D341Med (cell line): ENCODE measurements at regions not wholly inside any gene's neighbourhood (a gene's known extent, or its start where the extent isn't known, plus 50 kb on each side); places are given as distances from the start of the nearest gene placed in this dataset.

Experiments
- DNase-seq: peaks from one replicate; pipeline ENCODE4 v3.0.0; 2012; ENCODE audit warnings: low spot score

GRCh38 chr1:73644198-73644597 is 553.8 kb downstream of the LRRIQ3 start:
- no peak for DNase-seq

- DNase-seq = no peak
Measured at GRCh38 chr1:73639494-73639893, 558.5 kb downstream of the LRRIQ3 start.

GRCh38 chr1:73637264-73637663 is 560.7 kb downstream of the LRRIQ3 start:
- no peak for DNase-seq

- DNase-seq = no peak
Measured at GRCh38 chr1:73635021-73635420, 563.0 kb downstream of the LRRIQ3 start.

GRCh38 chr1:73627723-73628122 is 570.3 kb downstream of the LRRIQ3 start:
- DNase-seq = no peak

GRCh38 chr1:73626326-73626725 is 571.6 kb downstream of the LRRIQ3 start:
- no peak for DNase-seq

GRCh38 chr1:73623946-73624345 is 574.0 kb downstream of the LRRIQ3 start:
- no peak for DNase-seq

GRCh38 chr1:73617145-73617544 is 580.8 kb downstream of the LRRIQ3 start:
- no peak for DNase-seq

GRCh38 chr1:73611681-73612080 is 586.3 kb downstream of the LRRIQ3 start:
- DNase-seq = no peak

- no peak for DNase-seq
Measured at GRCh38 chr1:73604739-73605138, 593.2 kb downstream of the LRRIQ3 start.

GRCh38 chr1:73604211-73604610 is 593.8 kb downstream of the LRRIQ3 start:
- no peak for DNase-seq

- no peak for DNase-seq
Measured at GRCh38 chr1:73593804-73594203, 604.2 kb downstream of the LRRIQ3 start.

- no peak for DNase-seq
Measured at GRCh38 chr1:73593364-73593763, 604.6 kb downstream of the LRRIQ3 start.

- no peak for DNase-seq
Measured at GRCh38 chr1:73587080-73587479, 610.9 kb downstream of the LRRIQ3 start.

GRCh38 chr1:73577206-73577605 is 620.8 kb downstream of the LRRIQ3 start:
- no peak for DNase-seq

- no peak for DNase-seq
Measured at GRCh38 chr1:73576083-73576482, 621.9 kb downstream of the LRRIQ3 start.

GRCh38 chr1:73564294-73564693 is 633.7 kb downstream of the LRRIQ3 start:
- no peak for DNase-seq

- DNase-seq = no peak
Measured at GRCh38 chr1:73556270-73556669, 641.7 kb downstream of the LRRIQ3 start.

GRCh38 chr1:73537400-73537799 is 660.6 kb downstream of the LRRIQ3 start:
- no peak for DNase-seq

GRCh38 chr1:73517603-73518191 is 680.3 kb downstream of the LRRIQ3 start:
- peak; percentile 14 for DNase-seq

- DNase-seq = no peak
Measured at GRCh38 chr1:73516451-73516850, 681.5 kb downstream of the LRRIQ3 start.

- no peak for DNase-seq
Measured at GRCh38 chr1:73511038-73511437, 686.9 kb downstream of the LRRIQ3 start.

- DNase-seq = no peak
Measured at GRCh38 chr1:73500154-73500553, 697.8 kb downstream of the LRRIQ3 start.

- no peak for DNase-seq
Measured at GRCh38 chr1:73499671-73500070, 698.3 kb downstream of the LRRIQ3 start.

GRCh38 chr1:73491621-73492020 is 706.4 kb downstream of the LRRIQ3 start:
- DNase-seq = no peak
